ENCODE measurements at regions not wholly inside any gene's neighbourhood (a gene's known extent, or its start where the extent isn't known, plus 50 kb on each side); places are given as distances from the start of the nearest gene placed in this dataset.

- H3F3A ChIP-seq (replicated peaks; ENCODE audit: low read depth) = no peaks in the 10 kb centered on the region
- no peak for TF ChIP-seq ZNF114 (CRISPR knock-in tag; IDR thresholded peaks at IDR 0.05)
- TF ChIP-seq REST (IDR thresholded peaks at IDR 0.05; ENCODE audit: unreplicated experiment) = no peak
- no peak for TF ChIP-seq STAT1 (IDR thresholded peaks at IDR 0.05; ENCODE audit: unreplicated experiment)
- no peak for TF ChIP-seq EZH2phosphoT487 (IDR thresholded peaks at IDR 0.05; ENCODE audit: unreplicated experiment)
- TF ChIP-seq ETS1 (IDR thresholded peaks at IDR 0.05) = no peak
- TF ChIP-seq ZNF462 (CRISPR knock-in tag; IDR thresholded peaks at IDR 0.05) = no peak
- no peak for TF ChIP-seq POLR2AphosphoS5 (IDR thresholded peaks at IDR 0.05; ENCODE audit: low read depth)
- TF ChIP-seq CREB1 (CRISPR knock-in tag; IDR thresholded peaks at IDR 0.05; ENCODE audit: low read depth) = no peak
- no peak for TF ChIP-seq ZNF331 (CRISPR knock-in tag; IDR thresholded peaks at IDR 0.05; ENCODE audit: low read depth)
- no peak for TF ChIP-seq JUNB (IDR thresholded peaks at IDR 0.05; ENCODE audit: unreplicated experiment)
- TF ChIP-seq NANOG (IDR thresholded peaks at IDR 0.05; ENCODE audit: borderline replicate concordance) = no peak
- TF ChIP-seq EZH2 (IDR thresholded peaks at IDR 0.05; ENCODE audit: low read depth, unreplicated experiment) = no peak
- no peak for TF ChIP-seq CTCF (conservative IDR thresholded peaks at IDR 0.05; ENCODE audit: low read depth in 2 of 2)
- Mint-ChIP-seq H3K4me1 (no peaks in the 10 kb centered on the region; the same call in 2 of the 3 replicates), H3K27ac (no peak overlapping the region), H3K36me3 (ENCODE audit: low read depth) (peaks cover 7% of the 10 kb centered on the region; the same call in 2 of the 3 replicates), H3K4me3 (no peak overlapping the region), H3K9me3 (peaks cover 7% of the 10 kb centered on the region; the same call in 2 of the 3 replicates), H3K27me3 (ENCODE audit: insufficient read depth, low read depth, poor library complexity) (peaks cover 6% of the 10 kb centered on the region)
- no peaks in the 10 kb centered on the region for H4K20me1 ChIP-seq (replicated peaks; ENCODE audit: insufficient read depth)
- H3K27me3 ChIP-seq (ENCODE audit: insufficient read depth) = no peaks in the 10 kb centered on the region
- peaks cover 10% of the 10 kb centered on the region; the same call in 1 of the 2 replicates for H3K9me2 ChIP-seq (ENCODE audit: insufficient read depth)
- no peak overlapping the region for H3K4me3 ChIP-seq
- H3K4me1 ChIP-seq (ENCODE audit: insufficient read depth) = no peaks in the 10 kb centered on the region
- H3K36me3 ChIP-seq (ENCODE audit: insufficient read depth) = no peaks in the 10 kb centered on the region
- no peaks in the 10 kb centered on the region for H3K79me2 ChIP-seq (replicated peaks; ENCODE audit: insufficient read depth)
- no peak overlapping the region for H3K4me2 ChIP-seq
- H3K27ac ChIP-seq (ENCODE audit: low read depth) = no peak overlapping the region
- H2AFZ ChIP-seq = no peak overlapping the region
- ATAC-seq = no peak
- DNase-seq (ENCODE audit: low spot score) = no peak
Observed at GRCh38 chr6:165747963-165748362, 84.9 kb upstream of the PDE10A start.

Measured in GM23338 (cell line).